ENCODE measurements at regions not wholly inside any gene's neighbourhood (a gene's known extent, or its start where the extent isn't known, plus 50 kb on each side); places are given as distances from the start of the nearest gene placed in this dataset.
"Not testable (repeated sequence)": the region's sequence is repeated elsewhere in the genome, so short reads cannot be mapped to it uniquely, and the experiment has no call there.

- DNase-seq (ENCODE audit: low read depth in 2 of 2): not testable (repeated sequence)
These were observed 530.0 kb downstream of the RPIA start for GRCh38 chr2:89221474-89221873.

GRCh38 chr2:89222063-89222732 is 530.7 kb downstream of the RPIA start:
- DNase-seq (ENCODE audit: low read depth in 2 of 2): not testable (repeated sequence)

DNA sequence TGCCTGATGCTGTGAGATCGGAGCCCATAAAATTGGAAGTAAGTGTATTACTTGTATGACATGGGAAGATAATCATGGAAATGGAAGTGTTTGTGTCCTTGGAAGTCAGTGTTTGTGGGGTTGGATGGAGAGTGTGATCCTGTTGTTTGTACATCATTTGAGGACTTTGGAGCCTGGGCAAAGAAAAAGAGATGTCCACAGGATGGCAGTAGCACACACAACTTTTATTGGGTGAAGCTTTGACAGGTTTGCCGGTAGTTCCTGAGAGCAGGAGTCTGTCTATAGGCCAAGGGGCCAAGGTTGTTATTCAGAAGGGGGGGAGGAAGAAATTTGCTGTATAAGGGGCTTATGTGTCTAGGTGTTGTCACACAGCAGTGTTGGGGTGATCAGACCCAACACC is 533.3 kb downstream of the RPIA start:
- not testable (repeated sequence) for DNase-seq (ENCODE audit: low read depth in 2 of 2)

DNA sequence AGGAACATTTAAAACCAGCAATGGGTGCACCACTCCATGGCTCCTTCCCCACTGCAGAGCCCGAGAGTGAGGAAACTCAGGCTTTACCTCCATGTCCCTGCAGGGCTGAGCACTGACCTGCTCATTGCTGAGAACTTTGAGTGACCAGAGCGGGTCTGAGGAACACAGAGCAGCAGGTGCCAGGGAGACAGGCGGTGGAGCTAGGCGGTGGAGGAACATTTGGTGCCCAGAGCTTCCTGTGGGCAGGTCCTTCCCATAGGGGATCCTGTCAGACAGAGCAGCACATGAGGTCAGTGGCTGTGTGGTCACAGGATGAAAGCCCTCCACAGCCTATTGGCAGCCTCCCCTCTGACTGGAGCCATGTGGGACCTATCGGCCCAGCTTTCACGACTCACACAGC is 538.5 kb downstream of the RPIA start:
- DNase-seq (ENCODE audit: low read depth in 2 of 2): not testable (repeated sequence)

DNA sequence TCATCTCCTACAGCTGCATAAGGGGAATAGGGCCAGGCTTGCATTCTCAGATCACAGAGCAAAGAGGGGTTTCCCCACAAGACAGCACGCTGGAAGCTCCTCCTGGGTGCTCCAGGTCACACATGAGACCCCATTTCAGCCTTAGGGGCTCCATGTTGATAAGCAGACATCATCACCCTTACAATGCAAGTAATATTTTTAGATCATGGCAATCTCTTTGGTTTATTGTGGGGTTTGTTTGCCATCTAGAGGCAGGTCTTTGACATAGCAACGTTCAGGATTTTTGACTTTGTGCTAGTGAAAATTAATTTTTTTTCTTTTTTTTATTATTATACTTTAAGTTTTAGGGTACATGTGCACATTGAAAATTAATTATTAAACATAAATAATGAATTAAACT is 539.8 kb downstream of the RPIA start:
- not testable (repeated sequence) for DNase-seq (ENCODE audit: low read depth in 2 of 2)

DNA sequence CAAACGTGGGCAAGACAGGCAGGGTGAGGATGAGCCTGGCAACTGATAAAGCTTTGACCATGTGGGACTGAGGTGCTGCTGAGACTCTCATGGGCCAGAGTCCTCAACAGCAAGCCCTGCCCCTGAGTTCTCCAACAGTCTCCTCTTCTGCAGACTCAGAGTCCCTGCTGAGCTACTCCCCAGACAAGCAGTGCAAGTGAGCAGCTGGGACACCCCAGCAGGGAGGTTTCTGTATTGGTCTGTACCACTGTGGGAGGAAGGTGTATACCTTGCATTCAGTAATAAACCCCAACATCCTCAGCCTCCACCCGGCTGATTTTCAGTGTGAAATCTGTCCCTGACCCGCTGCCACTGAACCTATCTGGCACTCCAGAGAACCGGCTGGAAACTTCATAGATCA is 542.5 kb downstream of the RPIA start:
- not testable (repeated sequence) for DNase-seq (ENCODE audit: low read depth in 2 of 2)

DNA sequence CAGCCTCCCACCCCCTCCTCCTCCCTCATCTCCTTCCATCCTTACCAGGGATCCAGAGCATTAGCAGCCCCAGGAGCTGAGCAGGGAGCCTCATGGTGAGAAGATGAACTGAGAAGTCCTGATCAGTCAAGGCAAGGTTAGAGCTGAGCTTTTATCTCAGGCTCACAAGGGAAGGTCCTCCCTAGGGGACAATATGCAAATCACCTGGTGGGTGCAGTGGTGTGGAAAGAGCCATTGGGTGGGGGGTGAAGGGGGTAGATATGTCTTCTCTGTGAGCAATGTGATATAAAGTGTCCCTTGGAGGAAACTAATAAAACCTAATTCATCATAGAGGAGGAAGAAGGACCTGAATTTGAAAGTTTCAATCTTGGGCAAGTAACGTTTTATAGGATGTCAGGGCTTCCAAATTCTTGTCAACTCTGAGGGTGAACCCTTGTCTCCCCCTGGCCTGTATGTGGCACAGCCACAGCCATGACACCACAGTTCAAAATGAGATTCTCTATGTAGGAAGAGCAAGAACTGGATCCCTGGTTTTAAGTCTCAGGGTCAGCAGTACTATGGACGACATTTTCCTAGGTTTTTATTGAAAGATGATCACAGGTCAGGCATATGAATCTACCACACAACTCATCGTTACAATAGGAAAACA is 543.5 kb downstream of the RPIA start:
- not testable (repeated sequence) for DNase-seq (ENCODE audit: low read depth in 2 of 2)

DNA sequence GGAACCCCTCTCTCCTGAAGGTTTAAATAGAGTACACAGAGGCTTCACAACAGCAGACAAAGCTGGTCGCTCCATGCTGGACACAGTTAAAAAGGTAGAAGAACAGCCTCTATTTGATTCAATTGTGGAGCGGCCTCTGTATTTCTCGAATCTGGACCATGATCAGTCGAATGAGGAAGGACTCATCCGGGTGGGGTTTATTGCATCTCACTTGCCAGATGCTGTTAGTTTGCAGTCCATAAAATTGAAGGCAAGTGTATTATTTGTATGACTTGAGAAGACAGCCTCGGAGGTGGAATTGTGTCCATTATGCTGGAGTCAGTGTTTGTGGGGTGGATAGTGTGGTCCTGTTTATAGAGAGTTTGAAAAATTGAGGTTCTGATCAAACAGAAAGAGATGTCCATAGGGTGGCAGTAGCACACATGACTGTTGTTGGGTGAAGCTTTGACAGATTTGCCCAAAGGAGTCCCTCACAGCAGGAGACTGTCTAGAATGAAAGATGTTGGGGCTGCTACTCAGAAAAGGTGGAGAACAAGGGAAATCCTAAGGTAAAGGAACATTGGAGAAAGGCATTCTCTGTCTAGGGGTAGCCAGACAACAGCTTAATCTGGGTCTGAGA is 545.5 kb downstream of the RPIA start:
- not testable (repeated sequence) for DNase-seq (ENCODE audit: low read depth in 2 of 2)

- not testable (repeated sequence) for DNase-seq (ENCODE audit: low read depth in 2 of 2)
These were observed 546.3 kb downstream of the RPIA start for GRCh38 chr2:89237783-89238182.

- not testable (repeated sequence) for DNase-seq (ENCODE audit: low read depth in 2 of 2)
These were observed 551.7 kb downstream of the RPIA start for GRCh38 chr2:89243114-89243700.

GRCh38 chr2:89244407-89244806 is 552.9 kb downstream of the RPIA start:
- DNase-seq (ENCODE audit: low read depth in 2 of 2): not testable (repeated sequence)

- not testable (repeated sequence) for DNase-seq (ENCODE audit: low read depth in 2 of 2)
These were observed 554.0 kb downstream of the RPIA start for GRCh38 chr2:89245478-89245877.

- DNase-seq (ENCODE audit: low read depth in 2 of 2): not testable (repeated sequence)
These were observed 554.6 kb downstream of the RPIA start for GRCh38 chr2:89246027-89246426.

GRCh38 chr2:89246620-89247019 is 555.1 kb downstream of the RPIA start:
- not testable (repeated sequence) for DNase-seq (ENCODE audit: low read depth in 2 of 2)

GRCh38 chr2:89255013-89255412 is 563.5 kb downstream of the RPIA start:
- DNase-seq (ENCODE audit: low read depth in 2 of 2): not testable (repeated sequence)

DNA sequence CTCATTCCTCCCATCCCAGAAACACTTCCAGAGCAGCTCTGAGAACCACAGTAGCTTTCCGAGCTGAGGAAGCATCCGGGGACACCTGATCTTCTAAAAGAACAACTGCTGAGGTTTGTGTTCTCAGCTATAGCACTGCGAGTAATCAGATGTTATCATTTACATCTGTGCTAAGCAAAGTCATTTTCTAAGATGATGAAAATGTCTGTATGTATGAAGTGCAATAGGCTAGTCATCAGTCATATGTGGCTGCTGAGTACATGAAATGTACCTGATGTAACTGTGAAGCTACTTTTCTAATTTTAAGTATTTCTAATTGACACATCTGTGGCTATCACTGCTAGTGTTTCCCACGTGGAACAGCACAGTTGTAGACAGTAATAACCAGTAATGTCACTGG is 582.0 kb downstream of the RPIA start:
- DNase-seq (ENCODE audit: low read depth in 2 of 2): not testable (repeated sequence)

DNA sequence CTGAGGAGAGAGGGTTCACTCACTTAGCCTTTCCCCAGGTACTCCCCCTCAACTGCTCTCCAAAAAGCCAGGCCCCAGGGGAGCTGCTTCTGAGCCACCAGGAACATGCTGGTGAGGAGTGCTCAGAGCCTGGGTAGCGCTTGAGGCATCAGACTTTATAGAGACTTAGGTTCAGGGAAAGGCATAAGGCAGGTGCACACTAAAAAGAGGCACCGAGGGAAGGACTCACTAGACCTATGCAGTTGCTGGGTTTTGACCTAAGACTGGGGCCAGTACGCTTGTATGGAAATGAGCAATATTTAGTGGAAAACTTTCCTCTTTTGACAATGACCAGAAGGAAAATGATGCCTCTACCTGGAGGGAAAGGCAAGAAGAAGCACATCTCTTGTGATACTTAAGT is 589.1 kb downstream of the RPIA start:
- DNase-seq (ENCODE audit: low read depth in 2 of 2): not testable (repeated sequence)

GRCh38 chr2:89286448-89287080 is 595.1 kb downstream of the RPIA start:
- DNase-seq (ENCODE audit: low read depth in 2 of 2): not testable (repeated sequence)

- DNase-seq (ENCODE audit: low read depth in 2 of 2): not testable (repeated sequence)
These were observed 595.6 kb downstream of the RPIA start for GRCh38 chr2:89287084-89287483.

GRCh38 chr2:89291717-89292298 is 600.3 kb downstream of the RPIA start:
- not testable (repeated sequence) for DNase-seq (ENCODE audit: low read depth in 2 of 2)

DNA sequence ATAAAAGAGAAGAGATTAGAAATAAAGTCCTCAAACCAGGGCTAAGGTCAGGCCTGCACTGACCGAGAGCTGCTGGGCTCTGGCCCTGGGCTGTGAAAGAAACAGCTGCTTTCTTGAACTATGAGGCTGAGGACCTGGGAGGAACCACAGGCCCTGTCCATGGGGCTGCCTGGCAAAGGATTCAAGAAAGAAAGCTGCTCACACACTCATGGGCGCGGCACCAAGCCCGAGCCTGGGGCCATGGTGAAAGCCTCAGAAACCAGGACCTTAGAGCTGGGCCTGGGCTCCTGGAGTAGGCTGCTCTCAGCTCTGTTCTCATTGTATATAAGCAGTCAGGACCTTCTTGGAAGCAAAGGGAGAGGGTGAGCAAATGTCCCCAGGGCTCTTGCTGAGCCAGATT is 601.9 kb downstream of the RPIA start:
- DNase-seq (ENCODE audit: low read depth in 2 of 2): not testable (repeated sequence)

GRCh38 chr2:89294335-89294734 is 602.9 kb downstream of the RPIA start:
- DNase-seq (ENCODE audit: low read depth in 2 of 2): not testable (repeated sequence)

Data from stimulated activated CD8-positive, alpha-beta memory T cell treated with anti-CD3 and anti-CD28 coated beads, Interleukin-15, amount 100 ng/mL, for 48 hours (primary cell).